ENCODE measurements at regions not wholly inside any gene's neighbourhood (a gene's known extent, or its start where the extent isn't known, plus 50 kb on each side); places are given as distances from the start of the nearest gene placed in this dataset.
"Not testable (repeated sequence)": the region's sequence is repeated elsewhere in the genome, so short reads cannot be mapped to it uniquely, and the experiment has no call there.

GRCh38 chr20:30671120-30671519 is 586.3 kb upstream of the DEFB115 start:
- not testable (repeated sequence) for TF ChIP-seq CTCF (IDR thresholded peaks at IDR 0.05; ENCODE audit: extremely low read depth in 1 of 2, insufficient read depth in 1 of 2, low read depth in 1 of 2, low read length in 2 of 2); GATA2 (IDR thresholded peaks at IDR 0.05; ENCODE audit: insufficient read depth, insufficient read length, low read depth, low read length)

Measured in endothelial cell of umbilical vein (primary cell).